H9 (cell line): ENCODE measurements at regions not wholly inside any gene's neighbourhood (a gene's known extent, or its start where the extent isn't known, plus 50 kb on each side); places are given as distances from the start of the nearest gene placed in this dataset.

Source experiments
- DNase-seq: peaks from one replicate; pipeline ENCODE4 v3.0.0-alpha.2; 2017
- H2AFZ ChIP-seq: one replicate; pipeline ENCODE4 v1.6.1; 2013; ENCODE audit warnings: mild to moderate bottlenecking, low read length, control low read depth, moderate library complexity
- H2AK5ac ChIP-seq: 2 replicates; pipeline ENCODE4 v1.6.1; 2013; ENCODE audit warnings: low read length, control low read depth, mixed read lengths; ENCODE audit not compliant: insufficient read length
- H2BK120ac ChIP-seq: one replicate; pipeline ENCODE4 v1.6.1; 2013; ENCODE audit warnings: low read depth, mild to moderate bottlenecking, low read length, control low read depth, inconsistent platforms; ENCODE audit not compliant: poor library complexity, severe bottlenecking
- H2BK12ac ChIP-seq: 2 replicates; pipeline ENCODE4 v1.6.1; 2013; ENCODE audit warnings: low read length, control low read depth, mixed read lengths, low read depth; ENCODE audit not compliant: insufficient read length
- H2BK15ac ChIP-seq: 2 replicates; pipeline ENCODE4 v1.6.1; 2013; ENCODE audit warnings: low read depth, low read length, control low read depth
- H2BK20ac ChIP-seq: one replicate; pipeline ENCODE4 v1.6.1; 2013; ENCODE audit warnings: low read depth, mild to moderate bottlenecking, low read length, control low read depth, inconsistent platforms; ENCODE audit not compliant: poor library complexity, severe bottlenecking
- H2BK5ac ChIP-seq: 2 replicates; pipeline ENCODE4 v1.6.1; 2013; ENCODE audit warnings: low read length, control low read depth, mixed read lengths; ENCODE audit not compliant: insufficient read length
- H3K14ac ChIP-seq: 2 replicates; pipeline ENCODE4 v1.6.1; 2013; ENCODE audit warnings: low read length, control low read depth; ENCODE audit not compliant: insufficient read depth
- H3K18ac ChIP-seq: 2 replicates; pipeline ENCODE4 v1.6.1; 2013; ENCODE audit warnings: low read depth, mild to moderate bottlenecking, mixed read lengths, low read length, control low read depth; ENCODE audit not compliant: insufficient read length
- H3K23ac ChIP-seq: 2 replicates; pipeline ENCODE4 v1.6.1; 2013; ENCODE audit warnings: low read length, control low read depth, mixed read lengths, low read depth; ENCODE audit not compliant: insufficient read length
- H3K23me2 ChIP-seq: 2 replicates; pipeline ENCODE4 v1.6.1; 2013; ENCODE audit warnings: low read depth, mild to moderate bottlenecking, mixed read lengths, low read length, control low read depth; ENCODE audit not compliant: insufficient read length, poor library complexity, severe bottlenecking
- H3K27ac ChIP-seq: 2 replicates; pipeline ENCODE4 v1.5.1; 2013; ENCODE audit warnings: low read length, control low read depth, mixed read lengths, low read depth; ENCODE audit not compliant: insufficient read length
- H3K27me3 ChIP-seq: 2 replicates; pipeline ENCODE4 v1.6.1; 2013; ENCODE audit warnings: low read length, control low read depth, inconsistent platforms; ENCODE audit not compliant: insufficient read depth
- H3K4ac ChIP-seq: 2 replicates; pipeline ENCODE4 v1.6.1; 2013; ENCODE audit warnings: low read depth, mild to moderate bottlenecking, control low read depth, inconsistent platforms, low read length, moderate library complexity
- H3K4me1 ChIP-seq: 2 replicates; pipeline ENCODE4 v1.6.1; 2013; ENCODE audit warnings: low read length, control low read depth, inconsistent platforms; ENCODE audit not compliant: insufficient read depth
- H3K4me2 ChIP-seq: 2 replicates; pipeline ENCODE4 v1.6.1; 2013; ENCODE audit warnings: low read length, control low read depth, mixed read lengths; ENCODE audit not compliant: insufficient read length, insufficient read depth
- H3K56ac ChIP-seq: 2 replicates; pipeline ENCODE4 v1.6.1; 2013; ENCODE audit warnings: low read depth, mild to moderate bottlenecking, mixed read lengths, low read length, control low read depth; ENCODE audit not compliant: insufficient read length
- H3K79me1 ChIP-seq: 2 replicates; pipeline ENCODE4 v1.6.1; 2013; ENCODE audit warnings: low read depth, mild to moderate bottlenecking, moderate library complexity, low read length, control low read depth, inconsistent platforms; ENCODE audit not compliant: insufficient read depth, poor library complexity, severe bottlenecking
- H3K79me2 ChIP-seq: 2 replicates; pipeline ENCODE4 v1.6.1; 2013; ENCODE audit warnings: low read length, control low read depth, inconsistent platforms; ENCODE audit not compliant: insufficient read depth
- H3K9ac ChIP-seq: 2 replicates; pipeline ENCODE4 v1.6.1; 2013; ENCODE audit warnings: low read length, control low read depth, mixed read lengths; ENCODE audit not compliant: insufficient read length; ENCODE audit errors: extremely low read depth
- H3K9me3 ChIP-seq: one replicate; pipeline ENCODE4 v1.6.1; 2013; ENCODE audit warnings: low read depth, low read length, inconsistent platforms; ENCODE audit not compliant: control insufficient read depth
- H3T11ph ChIP-seq: one replicate; pipeline ENCODE4 v1.6.1; 2013; ENCODE audit warnings: mild to moderate bottlenecking, low read length, control low read depth, inconsistent platforms
- H4K20me1 ChIP-seq: one replicate; pipeline ENCODE4 v1.6.1; 2013; ENCODE audit not compliant: control insufficient read depth, insufficient read length, insufficient read depth
- H4K5ac ChIP-seq: 2 replicates; pipeline ENCODE4 v1.6.1; 2013; ENCODE audit warnings: low read depth, mild to moderate bottlenecking, mixed read lengths, low read length, control low read depth; ENCODE audit not compliant: insufficient read length
- H4K8ac ChIP-seq: replicated peaks from 2 replicates; pipeline ENCODE4 v1.6.1; 2013; ENCODE audit warnings: low read length, control low read depth, mixed read lengths, low read depth; ENCODE audit not compliant: insufficient read length
- H4K91ac ChIP-seq: 2 replicates; pipeline ENCODE4 v1.6.1; 2013; ENCODE audit warnings: low read depth, mild to moderate bottlenecking, moderate library complexity, mixed read lengths, low read length, control low read depth; ENCODE audit not compliant: insufficient read length
- H3K27ac Mint-ChIP-seq, 3 experiments: 2 replicates in 2 of 3; 3 replicates in 1 of 3; pipeline ENCODE4 v1.8.0; 2020 to 2021; ENCODE audit warnings: mixed read lengths in 3 of 3, mild to moderate bottlenecking in 1 of 3, moderate library complexity in 1 of 3
- H3K27me3 Mint-ChIP-seq: 2 replicates; pipeline ENCODE4 v1.8.0; 2021; ENCODE audit warnings: low read depth, mild to moderate bottlenecking, moderate library complexity, mixed read lengths
- H3K36me3 Mint-ChIP-seq, 3 experiments: 2 replicates in 2 of 3; 3 replicates in 1 of 3; pipeline ENCODE4 v1.8.0; 2020 to 2021; ENCODE audit warnings: low read depth in 3 of 3, mixed read lengths in 3 of 3; ENCODE audit not compliant: insufficient read depth in 1 of 3
- H3K4me1 Mint-ChIP-seq, 2 experiments: 2 replicates each; pipeline ENCODE4 v1.8.0; 2020; ENCODE audit warnings: mixed read lengths in 2 of 2
- H3K4me3 Mint-ChIP-seq, 2 experiments: 2 replicates in 1 of 2; 3 replicates in 1 of 2; pipeline ENCODE4 v1.8.0; 2020 to 2021; ENCODE audit warnings: mild to moderate bottlenecking in 2 of 2, mixed read lengths in 2 of 2, moderate library complexity in 1 of 2
- H3K9me3 Mint-ChIP-seq, 2 experiments: 2 replicates in 1 of 2; 3 replicates in 1 of 2; pipeline ENCODE4 v1.8.0; 2020; ENCODE audit warnings: mild to moderate bottlenecking in 2 of 2, mixed read lengths in 2 of 2, moderate library complexity in 1 of 2
- CTCF ChIP-seq: fragments of 200-600 bp; sonication (generic); conservative IDR thresholded peaks from 3 replicates; pipeline ENCODE4 v1.8.0; 2021; ENCODE audit warnings: antibody characterized with exemption, mild to moderate bottlenecking
- WGBS: extraction: QIAGEN DNeasy Blood & Tissue Kit; methylation state at CpG from one replicate; pipeline ENCODE4 v1.1.7; 2013; ENCODE audit warnings: missing lambda C conversion rate, low lambda C conversion rate, mixed read lengths; ENCODE audit not compliant: insufficient read length; ENCODE audit errors: extremely low coverage; 5-methylcytosine and 5-hydroxymethylcytosine counted together

DNA sequence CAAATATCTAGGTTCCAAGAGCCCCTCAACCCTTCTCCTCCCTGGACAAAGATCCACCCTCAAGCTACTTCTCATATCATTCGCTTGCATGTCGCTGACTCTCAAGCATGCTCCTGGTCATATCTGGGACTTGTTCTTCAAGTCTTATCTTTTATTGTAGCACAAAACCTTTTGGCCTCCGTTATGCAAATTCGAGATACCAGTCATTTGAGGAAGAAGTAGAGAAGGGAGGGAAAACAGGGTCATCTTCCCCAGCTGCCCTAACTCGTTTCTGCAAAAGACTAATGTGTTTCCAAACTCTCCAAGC is 63.8 kb upstream of the ETS2 start:
- DNase-seq: no peak

More for the DNA sequence above, 63.8 kb upstream of the ETS2 start:
- Mint-ChIP-seq H3K27me3 (peaks cover 2% of the 10 kb centered on the region; the same call in 1 of the 2 replicates), H3K4me3 (no peak overlapping the region), H3K27ac (no peak overlapping the region), H3K4me1 (no peaks in the 10 kb centered on the region), H3K9me3 (peaks cover 0 to 2% of the 10 kb centered on the region in 2 experiments; a peak in 2 of 5 replicates), H3K36me3 (peaks cover 0 to 2% (median 0%) of the 10 kb centered on the region in 3 experiments; a peak in 1 of 7 replicates)
- no peak overlapping the region for H2BK20ac ChIP-seq
- H3T11ph ChIP-seq: no peak overlapping the region
- H2AFZ ChIP-seq: no peak overlapping the region
- no peaks in the 10 kb centered on the region for H3K27me3 ChIP-seq
- H3K4me2 ChIP-seq: no peak overlapping the region
- no peak overlapping the region for H3K27ac ChIP-seq
- H3K14ac ChIP-seq: no peak overlapping the region
- no peak overlapping the region for H2BK120ac ChIP-seq
- H2BK5ac ChIP-seq: no peak overlapping the region
- H4K5ac ChIP-seq: no peak overlapping the region
- WGBS: no CpG with 5 or more reads among the region's 5 CpGs
- H3K18ac ChIP-seq: no peak overlapping the region
- H3K4ac ChIP-seq: no peak overlapping the region
- no peak overlapping the region for H2AK5ac ChIP-seq
- no peak overlapping the region for H3K9ac ChIP-seq
- H3K56ac ChIP-seq: no peak overlapping the region
- H2BK15ac ChIP-seq: no peak overlapping the region
- H3K79me2 ChIP-seq: no peaks in the 10 kb centered on the region
- H4K91ac ChIP-seq: no peak overlapping the region
- no peaks in the 10 kb centered on the region for H4K20me1 ChIP-seq
- H3K4me1 ChIP-seq: no peaks in the 10 kb centered on the region
- no peaks in the 10 kb centered on the region for H3K79me1 ChIP-seq
- no peak for TF ChIP-seq CTCF
- H3K23ac ChIP-seq: no peak overlapping the region
- H2BK12ac ChIP-seq: no peak overlapping the region
- H3K23me2 ChIP-seq: no peaks in the 10 kb centered on the region
- no peaks in the 10 kb centered on the region for H3K9me3 ChIP-seq
- no peak overlapping the region for H4K8ac ChIP-seq
